HL-60 (cell line): ENCODE measurements at regions not wholly inside any gene's neighbourhood (a gene's known extent, or its start where the extent isn't known, plus 50 kb on each side); places are given as distances from the start of the nearest gene placed in this dataset.

ENCODE experiments used
- DNase-seq, 2 experiments: peaks; one replicate each; pipeline ENCODE4 v3.0.0-alpha.2; 2010 to 2020; ENCODE audit warnings: low read depth in 1 of 2, low spot score in 1 of 2
- H3K27ac ChIP-seq: fragments of 250-450 bp; sonication (Bioruptor Pico); replicated peaks from 2 replicates; pipeline ENCODE4 v1.5.1; 2020; ENCODE audit warnings: mild to moderate bottlenecking, moderate library complexity
- H3K27me3 ChIP-seq: fragments of 250-450 bp; sonication (Bioruptor Pico); 2 replicates; pipeline ENCODE4 v1.5.1; 2021; ENCODE audit warnings: mild to moderate bottlenecking, moderate library complexity; ENCODE audit not compliant: insufficient read depth, poor library complexity, severe bottlenecking
- H3K4me3 ChIP-seq: replicated peaks from 2 replicates; pipeline ENCODE4 v1.5.1; 2011; ENCODE audit warnings: mild to moderate bottlenecking, control low read depth, low read length; ENCODE audit not compliant: insufficient read depth
- CTCF ChIP-seq: IDR thresholded peaks from one replicate; pipeline ENCODE4 v1.5.1; 2011; ENCODE audit warnings: low read length, control low read depth, inconsistent platforms; ENCODE audit not compliant: insufficient read depth
- GABPA ChIP-seq: IDR thresholded peaks from 2 replicates; pipeline ENCODE4 v1.6.1; 2012; ENCODE audit warnings: low read depth
- POLR2AphosphoS5 ChIP-seq: IDR thresholded peaks from 2 replicates; pipeline ENCODE4 v1.6.1; 2012; ENCODE audit warnings: low read depth
- REST ChIP-seq: IDR thresholded peaks from 2 replicates; pipeline ENCODE4 v1.6.1; 2012; ENCODE audit warnings: low read depth; ENCODE audit not compliant: insufficient replicate concordance
- SPI1 ChIP-seq: IDR thresholded peaks from 2 replicates; pipeline ENCODE4 v1.6.1; 2012; ENCODE audit warnings: low read depth, mild to moderate bottlenecking, borderline replicate concordance

- DNase-seq, result no peak
- no peaks in the 10 kb centered on the region for H3K27me3 ChIP-seq
- no peak for TF ChIP-seq POLR2AphosphoS5
- no peak for TF ChIP-seq CTCF
- TF ChIP-seq REST, result no peak
- TF ChIP-seq SPI1, result no peak
- TF ChIP-seq GABPA, result no peak
- no peak overlapping the region for H3K4me3 ChIP-seq
- H3K27ac ChIP-seq, result no peak overlapping the region
Observed at GRCh38 chr21:17391811-17392340, 121.0 kb upstream of the CXADR start.

- Histone ChIP-seq H3K27me3 (no peaks in the 10 kb centered on the region), H3K27ac (no peak overlapping the region), H3K4me3 (no peak overlapping the region)
- no peak for DNase-seq
- TF ChIP-seq SPI1, result no peak
- no peak for TF ChIP-seq REST
- TF ChIP-seq GABPA, result no peak
- TF ChIP-seq CTCF, result no peak
- no peak for TF ChIP-seq POLR2AphosphoS5
Observed at GRCh38 chr21:17393413-17393812, 119.4 kb upstream of the CXADR start.

- no peak for DNase-seq
- TF ChIP-seq CTCF, result no peak
- no peak for TF ChIP-seq GABPA
- TF ChIP-seq SPI1, result no peak
- no peak for TF ChIP-seq REST
- no peak for TF ChIP-seq POLR2AphosphoS5
- H3K27me3 ChIP-seq, result no peaks in the 10 kb centered on the region
- no peak overlapping the region for H3K4me3 ChIP-seq
- H3K27ac ChIP-seq, result no peak overlapping the region
Observed at GRCh38 chr21:17396948-17397347, 115.9 kb upstream of the CXADR start.
